HCT116 (cell line): ENCODE measurements at regions not wholly inside any gene's neighbourhood (a gene's known extent, or its start where the extent isn't known, plus 50 kb on each side); places are given as distances from the start of the nearest gene placed in this dataset.

ENCODE experiments used
- CEBPB ChIP-seq: IDR thresholded peaks from 2 replicates; pipeline ENCODE4 v1.6.1; 2012; ENCODE audit warnings: low read depth
- CTCF ChIP-seq, 3 experiments: fragments of 200-600 bp in 1 of 3; sonication (generic) in 1 of 3; IDR thresholded peaks in 2 of 3; conservative IDR thresholded peaks in 1 of 3; 2 replicates each; pipeline ENCODE4 v1.5.1; 2012 to 2017; ENCODE audit warnings: low read depth in 2 of 3, low read length in 2 of 3, antibody characterized with exemption in 1 of 3, borderline replicate concordance in 1 of 3, control low read depth in 1 of 3, mild to moderate bottlenecking in 1 of 3, mixed read lengths in 1 of 3, mixed run types in 1 of 3, moderate library complexity in 1 of 3; ENCODE audit not compliant: insufficient read depth in 1 of 3
- ELF1 ChIP-seq: IDR thresholded peaks from 2 replicates; pipeline ENCODE4 v1.6.1; 2012; ENCODE audit warnings: low read depth, borderline replicate concordance
- POLR2A ChIP-seq: IDR thresholded peaks from 2 replicates; pipeline ENCODE4 v1.7.0; 2011; ENCODE audit warnings: borderline replicate concordance; ENCODE audit not compliant: insufficient read depth, insufficient read length; ENCODE audit errors: extremely low read depth
- POLR2AphosphoS5 ChIP-seq: IDR thresholded peaks from 2 replicates; pipeline ENCODE4 v1.6.1; 2011; ENCODE audit warnings: mild to moderate bottlenecking, low read depth, low read length, moderate library complexity
- SIN3A ChIP-seq: IDR thresholded peaks from 2 replicates; pipeline ENCODE4 v1.6.1; 2012; ENCODE audit warnings: low read depth
- SP1 ChIP-seq: IDR thresholded peaks from 2 replicates; pipeline ENCODE4 v1.6.1; 2012; ENCODE audit warnings: low read depth

GRCh38 chr11:116366451-116366850 lies 406.3 kb downstream of the BUD13 start:
- TF ChIP-seq CTCF (IDR thresholded peaks at IDR 0.05 in 2 of 3, conservative IDR thresholded peaks at IDR 0.05 in 1 of 3; ENCODE audit: borderline replicate concordance in 1 of 3, insufficient read depth in 1 of 3, low read depth in 2 of 3, low read length in 2 of 3) (peak in 1 of 3 experiments; percentile 15; a peak in 1 of 6 replicates), SP1 (no peak), POLR2A (no peak), POLR2AphosphoS5 (no peak), ELF1 (no peak), SIN3A (no peak), CEBPB (no peak)
